ENCODE measurements at regions not wholly inside any gene's neighbourhood (a gene's known extent, or its start where the extent isn't known, plus 50 kb on each side); places are given as distances from the start of the nearest gene placed in this dataset.

- no peak for DNase-seq (ENCODE audit: low read depth)
These were observed 386.4 kb downstream of the TRIB2 start for GRCh38 chr2:13103151-13103550.

GRCh38 chr2:13103778-13104493 is 387.2 kb downstream of the TRIB2 start:
- no peak for DNase-seq (ENCODE audit: low read depth)

GRCh38 chr2:13104723-13105122 is 388.0 kb downstream of the TRIB2 start:
- no peak for DNase-seq (ENCODE audit: low read depth)

GRCh38 chr2:13106302-13106701 is 389.6 kb downstream of the TRIB2 start:
- no peak for DNase-seq (ENCODE audit: low read depth)

GRCh38 chr2:13109516-13109915 is 392.8 kb downstream of the TRIB2 start:
- no peak for DNase-seq (ENCODE audit: low read depth)

- DNase-seq (ENCODE audit: low read depth) = peak; percentile 8
These were observed 394.1 kb downstream of the TRIB2 start for GRCh38 chr2:13110825-13111224.

GRCh38 chr2:13113002-13113401 is 396.3 kb downstream of the TRIB2 start:
- DNase-seq (ENCODE audit: low read depth) = no peak

GRCh38 chr2:13114391-13114790 is 397.7 kb downstream of the TRIB2 start:
- peak; percentile 23 for DNase-seq (ENCODE audit: low read depth)

GRCh38 chr2:13115643-13116042 is 398.9 kb downstream of the TRIB2 start:
- DNase-seq (ENCODE audit: low read depth) = no peak

- no peak for DNase-seq (ENCODE audit: low read depth)
These were observed 404.4 kb downstream of the TRIB2 start for GRCh38 chr2:13121096-13121495.

- DNase-seq (ENCODE audit: low read depth) = no peak
These were observed 411.4 kb downstream of the TRIB2 start for GRCh38 chr2:13128139-13128538.

- no peak for DNase-seq (ENCODE audit: low read depth)
These were observed 418.6 kb downstream of the TRIB2 start for GRCh38 chr2:13135369-13135768.

GRCh38 chr2:13135856-13136255 is 419.1 kb downstream of the TRIB2 start:
- no peak for DNase-seq (ENCODE audit: low read depth)

- DNase-seq (ENCODE audit: low read depth) = no peak
These were observed 420.9 kb downstream of the TRIB2 start for GRCh38 chr2:13137679-13138078.

- DNase-seq (ENCODE audit: low read depth) = no peak
These were observed 424.6 kb downstream of the TRIB2 start for GRCh38 chr2:13141315-13141714.

GRCh38 chr2:13143451-13143850 is 426.7 kb downstream of the TRIB2 start:
- DNase-seq (ENCODE audit: low read depth) = no peak

- DNase-seq (ENCODE audit: low read depth) = no peak
These were observed 440.2 kb downstream of the TRIB2 start for GRCh38 chr2:13156916-13157315.

GRCh38 chr2:13158466-13158865 is 441.7 kb downstream of the TRIB2 start:
- no peak for DNase-seq (ENCODE audit: low read depth)

- no peak for DNase-seq (ENCODE audit: low read depth)
These were observed 464.0 kb downstream of the TRIB2 start for GRCh38 chr2:13180729-13181128.

- no peak for DNase-seq (ENCODE audit: low read depth)
These were observed 476.3 kb downstream of the TRIB2 start for GRCh38 chr2:13193075-13193474.

- no peak for DNase-seq (ENCODE audit: low read depth)
These were observed 477.2 kb downstream of the TRIB2 start for GRCh38 chr2:13193900-13194299.

- no peak for DNase-seq (ENCODE audit: low read depth)
These were observed 478.5 kb downstream of the TRIB2 start for GRCh38 chr2:13195270-13195669.

GRCh38 chr2:13197248-13197647 is 480.5 kb downstream of the TRIB2 start:
- DNase-seq (ENCODE audit: low read depth) = no peak

GRCh38 chr2:13201924-13202323 is 485.2 kb downstream of the TRIB2 start:
- no peak for DNase-seq (ENCODE audit: low read depth)

Measured in HS-27A (cell line).